Tibial nerve (tissue), 4 donors: ENCODE measurements at regions not wholly inside any gene's neighbourhood (a gene's known extent, or its start where the extent isn't known, plus 50 kb on each side); places are given as distances from the start of the nearest gene placed in this dataset.

ENCODE experiments used
- DNase-seq, 2 donors: peaks; one replicate each; pipeline ENCODE4 v3.0.0-alpha.2; 2019; ENCODE audit warnings: low spot score in 2 of 2
- H3K27ac ChIP-seq, 4 donors: fragments of 200-600 bp; sonication (generic) in 3 of 4; one replicate each; pipeline ENCODE4 v1.5.1; 2017 to 2019; ENCODE audit warnings: mild to moderate bottlenecking in 1 of 4
- H3K27me3 ChIP-seq, 2 donors: fragments of 200-600 bp; sonication (generic) in 1 of 2; one replicate each; pipeline versions ENCODE4 v1.5.1 to v1.6.0; 2017 to 2019
- H3K36me3 ChIP-seq, 3 donors: fragments of 200-600 bp; sonication (generic); one replicate each; pipeline ENCODE4 v1.5.1; 2018 to 2019
- H3K4me1 ChIP-seq, 4 donors: fragments of 200-600 bp; sonication (generic) in 3 of 4; one replicate each; pipeline ENCODE4 v1.5.1; 2017 to 2019
- H3K4me3 ChIP-seq, 4 donors: fragments of 200-600 bp; sonication (generic) in 3 of 4; one replicate each; pipeline ENCODE4 v1.5.1; 2017 to 2019; ENCODE audit warnings: mild to moderate bottlenecking in 1 of 4, moderate library complexity in 1 of 4
- H3K9me3 ChIP-seq, 4 donors: fragments of 200-600 bp; sonication (generic) in 3 of 4; one replicate each; pipeline ENCODE4 v1.5.1; 2017 to 2019
- CTCF ChIP-seq, 5 experiments: fragments of 200-600 bp in 3 of 5; fragments of 450-650 bp in 2 of 5; sonication (generic) in 3 of 5; IDR thresholded peaks; one replicate each; pipeline ENCODE4 v1.5.1; 2016 to 2019; ENCODE audit warnings: antibody characterized with exemption in 5 of 5, mild to moderate bottlenecking in 3 of 5, moderate library complexity in 2 of 5
- EP300 ChIP-seq, 2 donors: sonication (generic); formaldehyde crosslinking; IDR thresholded peaks; one replicate each; pipeline ENCODE4 v1.6.1; 2017; ENCODE audit warnings: antibody characterized with exemption in 2 of 2, mild to moderate bottlenecking in 1 of 2
- POLR2A ChIP-seq, 2 donors: fragments of 450-650 bp; IDR thresholded peaks; one replicate each; pipeline ENCODE4 v1.6.1; 2017; ENCODE audit warnings: antibody characterized with exemption in 2 of 2, mild to moderate bottlenecking in 2 of 2, moderate library complexity in 2 of 2
- WGBS, 2 donors: methylation state at CpG; one replicate each; pipeline ENCODE4 v1.1.5; 2018; 5-methylcytosine and 5-hydroxymethylcytosine counted together

GRCh38 chr13:47126432-47126831 lies 229.6 kb upstream of the HTR2A start:
- Histone ChIP-seq H3K36me3 (no peaks in the 10 kb centered on the region), H3K9me3 (no peaks in the 10 kb centered on the region), H3K4me1 (no peaks in the 10 kb centered on the region), H3K27me3 (no peaks in the 10 kb centered on the region), H3K4me3 (no peak overlapping the region), H3K27ac (no peak overlapping the region)
- TF ChIP-seq POLR2A (IDR thresholded peaks at IDR 0.05) (no peak), CTCF (IDR thresholded peaks at IDR 0.05) (no peak), EP300 (IDR thresholded peaks at IDR 0.05) (no peak)
- 83 to 95% methylated on average over 2 of the region's 2 CpGs for WGBS, 2 donors
- DNase-seq, result no peak

- no peak for TF ChIP-seq CTCF (IDR thresholded peaks at IDR 0.05)
- no peak for TF ChIP-seq EP300 (IDR thresholded peaks at IDR 0.05)
- TF ChIP-seq POLR2A (IDR thresholded peaks at IDR 0.05), result no peak
- Histone ChIP-seq H3K4me1 (peaks cover 0 to 10% (median 0%) of the 10 kb centered on the region in 4 donors), H3K36me3 (no peaks in the 10 kb centered on the region), H3K4me3 (no peak overlapping the region), H3K27me3 (no peaks in the 10 kb centered on the region), H3K9me3 (no peaks in the 10 kb centered on the region), H3K27ac (no peak overlapping the region)
- DNase-seq, result no peak
- WGBS, 2 donors, result 33 to 38% methylated on average over 1 of the region's 1 CpG
Observed at GRCh38 chr13:47121092-47121763, 224.4 kb upstream of the HTR2A start.

DNA sequence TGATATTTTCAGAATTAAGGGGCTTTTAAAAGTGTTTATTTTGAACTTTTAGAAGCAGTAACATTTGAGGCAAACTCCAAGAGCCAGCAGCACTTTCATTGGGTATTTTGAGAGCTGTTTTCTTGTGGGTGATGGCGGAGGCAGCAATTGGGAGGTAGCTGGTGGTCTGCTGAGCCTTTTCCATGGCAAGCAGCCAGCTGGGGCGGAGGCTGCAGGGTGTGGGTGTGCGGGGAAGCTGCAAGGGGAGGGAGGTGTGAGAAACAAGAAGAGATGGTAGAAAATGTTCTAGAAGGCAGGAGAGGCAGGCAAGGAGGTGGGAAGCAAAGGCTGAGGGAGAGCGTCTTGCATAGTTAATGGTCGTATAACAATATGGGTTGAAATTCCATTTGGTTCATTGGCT lies 223.4 kb upstream of the HTR2A start:
- WGBS, 2 donors, result 46 to 51% methylated on average over 5 of the region's 5 CpGs
- Histone ChIP-seq H3K9me3 (no peaks in the 10 kb centered on the region), H3K27me3 (no peaks in the 10 kb centered on the region), H3K4me1 (peaks cover 0 to 10% (median 0%) of the 10 kb centered on the region in 4 donors), H3K4me3 (no peak overlapping the region), H3K27ac (no peak overlapping the region), H3K36me3 (no peaks in the 10 kb centered on the region)
- DNase-seq, result no peak
- TF ChIP-seq EP300 (IDR thresholded peaks at IDR 0.05) (no peak), CTCF (IDR thresholded peaks at IDR 0.05) (no peak), POLR2A (IDR thresholded peaks at IDR 0.05) (no peak)

- no peaks in the 10 kb centered on the region for H3K27me3 ChIP-seq
- TF ChIP-seq CTCF (IDR thresholded peaks at IDR 0.05) (no peak), EP300 (IDR thresholded peaks at IDR 0.05) (no peak), POLR2A (IDR thresholded peaks at IDR 0.05) (no peak)
- WGBS, 2 donors, result 70 to 74% methylated on average over 2 of the region's 2 CpGs
Observed at GRCh38 chr13:47119575-47120235, 222.9 kb upstream of the HTR2A start.

DNA sequence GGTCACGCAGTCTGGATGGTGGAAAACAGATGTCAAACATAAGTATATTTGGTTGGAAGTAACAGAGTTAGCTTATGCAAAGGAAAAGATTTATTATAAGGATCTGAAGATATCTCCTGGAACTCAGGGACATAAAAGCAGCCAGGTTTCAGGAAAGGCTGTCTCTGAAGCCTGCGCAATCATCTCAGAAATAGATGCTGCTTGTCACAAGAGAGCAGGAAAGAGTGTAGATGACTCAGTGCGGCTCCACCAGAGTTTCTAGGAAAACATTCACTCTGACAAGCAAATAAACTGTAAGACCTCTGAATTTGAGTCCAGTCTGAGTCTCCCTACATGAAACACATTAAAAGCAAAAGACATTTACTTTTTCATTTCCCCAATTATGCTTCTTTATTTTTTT lies 220.4 kb upstream of the HTR2A start:
- 81 to 82% methylated on average over 3 of the region's 3 CpGs for WGBS, 2 donors
- H3K27me3 ChIP-seq, result no peaks in the 10 kb centered on the region
- no peaks in the 10 kb centered on the region for H3K36me3 ChIP-seq
- H3K4me1 ChIP-seq, result peaks cover 0 to 10% (median 0%) of the 10 kb centered on the region in 4 donors
- H3K9me3 ChIP-seq, result no peaks in the 10 kb centered on the region
- no peak overlapping the region for H3K4me3 ChIP-seq
- H3K27ac ChIP-seq, result no peak overlapping the region
- TF ChIP-seq EP300 (IDR thresholded peaks at IDR 0.05) (no peak), POLR2A (IDR thresholded peaks at IDR 0.05) (no peak), CTCF (IDR thresholded peaks at IDR 0.05) (no peak)
- no peak for DNase-seq

More at GRCh38 chr13:47119575-47120235, 222.9 kb upstream of the HTR2A start:
- H3K4me3 ChIP-seq, result no peak overlapping the region
- DNase-seq, result no peak
- H3K36me3 ChIP-seq, result no peaks in the 10 kb centered on the region
- H3K9me3 ChIP-seq, result no peaks in the 10 kb centered on the region
- no peak overlapping the region for H3K27ac ChIP-seq
- peaks cover 0 to 10% (median 0%) of the 10 kb centered on the region in 4 donors for H3K4me1 ChIP-seq
